Fibroblast of lung (primary cell): ENCODE measurements at regions not wholly inside any gene's neighbourhood (a gene's known extent, or its start where the extent isn't known, plus 50 kb on each side); places are given as distances from the start of the nearest gene placed in this dataset.

Experiments
- DNase-seq, 2 donors: peaks; one replicate each; pipeline versions ENCODE4 v3.0.0 to v3.0.0-alpha.2; 2010; ENCODE audit warnings: low read depth in 2 of 2
- H2AFZ ChIP-seq: 2 replicates; pipeline ENCODE4 v1.5.1; 2012; ENCODE audit warnings: low read length, control low read depth, inconsistent platforms
- H3K27ac ChIP-seq: 2 replicates; pipeline ENCODE4 v1.5.1; 2011; ENCODE audit warnings: low read length, control low read depth; ENCODE audit not compliant: insufficient read depth
- H3K27me3 ChIP-seq: 2 replicates; pipeline ENCODE4 v1.5.1; 2011; ENCODE audit warnings: mild to moderate bottlenecking, low read length; ENCODE audit not compliant: control insufficient read depth, insufficient read depth
- H3K36me3 ChIP-seq: 2 replicates; pipeline ENCODE4 v1.5.1; 2011; ENCODE audit warnings: low read length; ENCODE audit not compliant: control insufficient read depth, insufficient read depth
- H3K4me1 ChIP-seq: 2 replicates; pipeline ENCODE4 v1.5.1; 2011; ENCODE audit warnings: low read length; ENCODE audit not compliant: control insufficient read depth, insufficient read depth; ENCODE audit errors: extremely low read depth
- H3K4me2 ChIP-seq: 2 replicates; pipeline ENCODE4 v1.5.1; 2011; ENCODE audit warnings: low read length, control low read depth; ENCODE audit not compliant: insufficient read depth; ENCODE audit errors: extremely low read depth
- H3K4me3 ChIP-seq, 4 experiments: fragments of 200-600 bp in 1 of 4; sonication (generic) in 1 of 4; replicated peaks in 1 of 4; 2 replicates each; pipeline ENCODE4 v1.5.1; 2011 to 2016; ENCODE audit warnings: low read length in 4 of 4, low read depth in 3 of 4, mild to moderate bottlenecking in 3 of 4, control low read depth in 2 of 4, inconsistent platforms in 1 of 4, mixed read lengths in 1 of 4; ENCODE audit not compliant: insufficient read depth in 1 of 4; ENCODE audit errors: control extremely low read depth in 1 of 4
- H3K79me2 ChIP-seq: 2 replicates; pipeline ENCODE4 v1.5.1; 2012; ENCODE audit warnings: mild to moderate bottlenecking, low read length, inconsistent platforms; ENCODE audit not compliant: control insufficient read depth, insufficient read depth
- H3K9ac ChIP-seq: 2 replicates; pipeline ENCODE4 v1.5.1; 2011; ENCODE audit warnings: mild to moderate bottlenecking, low read length, control low read depth; ENCODE audit not compliant: insufficient read depth
- H3K9me3 ChIP-seq: 2 replicates; pipeline ENCODE4 v1.5.1; 2012; ENCODE audit warnings: low read depth, low read length; ENCODE audit not compliant: control insufficient read depth, insufficient read depth
- H4K20me1 ChIP-seq: 2 replicates; pipeline ENCODE4 v1.5.1; 2011; ENCODE audit warnings: low read length; ENCODE audit not compliant: control insufficient read depth, insufficient read depth; ENCODE audit errors: extremely low read depth
- CTCF ChIP-seq, 2 donors: IDR thresholded peaks in 1 of 2; conservative IDR thresholded peaks in 1 of 2; 1 replicate in 1 of 2; 2 replicates in 1 of 2; pipeline ENCODE4 v1.5.1; 2011 to 2012; ENCODE audit warnings: low read length in 2 of 2, control low read depth in 1 of 2, inconsistent platforms in 1 of 2, low read depth in 1 of 2, mild to moderate bottlenecking in 1 of 2
- EZH2 ChIP-seq: IDR thresholded peaks from 2 replicates; pipeline ENCODE4 v1.5.1; 2012; ENCODE audit warnings: low read length, control low read depth, mild to moderate bottlenecking; ENCODE audit errors: missing control alignments

GRCh38 chr2:36302911-36303310 is 52.7 kb upstream of the CRIM1 start:
- Histone ChIP-seq H3K4me3 (no peak overlapping the region), H3K9me3 (no peaks in the 10 kb centered on the region), H3K27me3 (peaks cover under 1% of the 10 kb centered on the region), H3K27ac (no peak overlapping the region), H3K9ac (no peak overlapping the region), H2AFZ (no peak overlapping the region), H3K4me2 (no peak overlapping the region), H3K4me1 (no peaks in the 10 kb centered on the region), H3K36me3 (no peaks in the 10 kb centered on the region), H4K20me1 (no peaks in the 10 kb centered on the region), H3K79me2 (no peaks in the 10 kb centered on the region)
- TF ChIP-seq CTCF (conservative IDR thresholded peaks at IDR 0.05 in 1 of 2, IDR thresholded peaks at IDR 0.05 in 1 of 2; ENCODE audit: low read depth in 1 of 2, low read length in 2 of 2) (no peak), EZH2 (no peak)
- DNase-seq: no peak

- H3K4me1 ChIP-seq: no peaks in the 10 kb centered on the region
- no peak overlapping the region for H3K4me3 ChIP-seq
- no peaks in the 10 kb centered on the region for H3K9me3 ChIP-seq
- H3K27ac ChIP-seq: no peak overlapping the region
- no peaks in the 10 kb centered on the region for H3K79me2 ChIP-seq
- no peak overlapping the region for H3K4me2 ChIP-seq
- H3K36me3 ChIP-seq: no peaks in the 10 kb centered on the region
- H2AFZ ChIP-seq: no peak overlapping the region
- no peak for TF ChIP-seq CTCF (conservative IDR thresholded peaks at IDR 0.05 in 1 of 2, IDR thresholded peaks at IDR 0.05 in 1 of 2; ENCODE audit: low read depth in 1 of 2, low read length in 2 of 2)
- no peak for TF ChIP-seq EZH2
- DNase-seq: no peak
- no peak overlapping the region for H3K9ac ChIP-seq
- H3K27me3 ChIP-seq: peaks cover 2% of the 10 kb centered on the region
- no peaks in the 10 kb centered on the region for H4K20me1 ChIP-seq
Observed at GRCh38 chr2:36301843-36302242, 53.7 kb upstream of the CRIM1 start.

- Histone ChIP-seq H3K4me3 (no peak overlapping the region), H4K20me1 (no peaks in the 10 kb centered on the region), H3K27ac (no peak overlapping the region), H3K79me2 (no peaks in the 10 kb centered on the region), H3K36me3 (no peaks in the 10 kb centered on the region), H3K4me1 (no peaks in the 10 kb centered on the region), H2AFZ (no peak overlapping the region), H3K9ac (no peak overlapping the region), H3K4me2 (no peak overlapping the region), H3K9me3 (no peaks in the 10 kb centered on the region), H3K27me3 (peaks cover 2% of the 10 kb centered on the region)
- no peak for TF ChIP-seq CTCF (conservative IDR thresholded peaks at IDR 0.05 in 1 of 2, IDR thresholded peaks at IDR 0.05 in 1 of 2; ENCODE audit: low read depth in 1 of 2, low read length in 2 of 2)
- no peak for TF ChIP-seq EZH2
- no peak for DNase-seq
Observed at GRCh38 chr2:36300697-36301096, 54.9 kb upstream of the CRIM1 start.
